ENCODE measurements at regions not wholly inside any gene's neighbourhood (a gene's known extent, or its start where the extent isn't known, plus 50 kb on each side); places are given as distances from the start of the nearest gene placed in this dataset.

DNA sequence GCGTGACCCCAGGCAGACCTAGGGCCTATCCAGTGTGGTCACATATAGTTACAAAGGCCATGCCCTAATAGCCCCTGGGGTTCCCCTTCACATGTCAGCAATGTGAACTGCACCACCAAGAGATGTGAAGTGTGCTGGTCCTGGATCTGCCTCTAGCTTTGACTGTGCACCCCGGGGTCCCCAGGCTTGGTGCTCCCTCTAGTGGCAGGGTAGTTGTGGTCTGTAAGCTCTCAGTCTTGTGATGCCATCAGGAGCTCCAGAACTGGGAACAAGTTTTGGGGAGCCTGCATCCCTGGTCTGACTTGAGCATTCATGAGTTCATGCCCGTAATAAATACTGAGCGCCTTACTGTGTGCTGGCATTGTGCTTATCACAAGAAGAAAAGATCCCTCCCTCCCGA, 143.4 kb downstream of the DHX35 start:
- TF ChIP-seq, protein P1, sequence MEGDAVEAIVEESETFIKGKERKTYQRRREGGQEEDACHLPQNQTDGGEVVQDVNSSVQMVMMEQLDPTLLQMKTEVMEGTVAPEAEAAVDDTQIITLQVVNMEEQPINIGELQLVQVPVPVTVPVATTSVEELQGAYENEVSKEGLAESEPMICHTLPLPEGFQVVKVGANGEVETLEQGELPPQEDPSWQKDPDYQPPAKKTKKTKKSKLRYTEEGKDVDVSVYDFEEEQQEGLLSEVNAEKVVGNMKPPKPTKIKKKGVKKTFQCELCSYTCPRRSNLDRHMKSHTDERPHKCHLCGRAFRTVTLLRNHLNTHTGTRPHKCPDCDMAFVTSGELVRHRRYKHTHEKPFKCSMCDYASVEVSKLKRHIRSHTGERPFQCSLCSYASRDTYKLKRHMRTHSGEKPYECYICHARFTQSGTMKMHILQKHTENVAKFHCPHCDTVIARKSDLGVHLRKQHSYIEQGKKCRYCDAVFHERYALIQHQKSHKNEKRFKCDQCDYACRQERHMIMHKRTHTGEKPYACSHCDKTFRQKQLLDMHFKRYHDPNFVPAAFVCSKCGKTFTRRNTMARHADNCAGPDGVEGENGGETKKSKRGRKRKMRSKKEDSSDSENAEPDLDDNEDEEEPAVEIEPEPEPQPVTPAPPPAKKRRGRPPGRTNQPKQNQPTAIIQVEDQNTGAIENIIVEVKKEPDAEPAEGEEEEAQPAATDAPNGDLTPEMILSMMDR (IDR thresholded peaks at IDR 0.05; ENCODE audit: insufficient read depth, missing control alignments) = no peak
- DNase-seq (ENCODE audit: insufficient read length, low spot score) (no peak), FAIRE-seq (no peak)

GRCh38 chr20:39103732-39104131, 141.6 kb downstream of the DHX35 start:
- FAIRE-seq = no peak
- TF ChIP-seq, protein P1 (IDR thresholded peaks at IDR 0.05; ENCODE audit: insufficient read depth, missing control alignments) = no peak
- no peak for DNase-seq (ENCODE audit: insufficient read length, low spot score)

DNA sequence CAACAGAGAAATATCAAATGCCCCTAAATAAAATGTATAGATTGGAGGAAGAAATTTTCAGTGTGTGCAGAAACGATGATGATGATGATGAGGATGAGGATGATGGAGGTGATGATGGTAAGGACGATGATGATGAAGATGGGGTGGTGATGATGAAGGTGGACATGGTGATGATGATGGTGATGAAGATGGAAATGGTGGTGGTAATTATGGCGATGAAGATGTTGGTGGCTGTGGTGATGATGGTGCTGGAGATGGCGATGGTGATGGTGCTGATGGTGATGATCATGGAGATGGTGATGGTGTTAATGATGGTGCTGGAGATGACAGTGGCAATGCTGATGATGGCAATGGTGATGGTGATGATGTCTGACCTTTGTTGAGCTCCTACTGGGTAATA, 141.2 kb downstream of the DHX35 start:
- no peak for DNase-seq (ENCODE audit: insufficient read length, low spot score)
- FAIRE-seq = no peak
- TF ChIP-seq, protein P1 (IDR thresholded peaks at IDR 0.05; ENCODE audit: insufficient read depth, missing control alignments) = no peak

DNA sequence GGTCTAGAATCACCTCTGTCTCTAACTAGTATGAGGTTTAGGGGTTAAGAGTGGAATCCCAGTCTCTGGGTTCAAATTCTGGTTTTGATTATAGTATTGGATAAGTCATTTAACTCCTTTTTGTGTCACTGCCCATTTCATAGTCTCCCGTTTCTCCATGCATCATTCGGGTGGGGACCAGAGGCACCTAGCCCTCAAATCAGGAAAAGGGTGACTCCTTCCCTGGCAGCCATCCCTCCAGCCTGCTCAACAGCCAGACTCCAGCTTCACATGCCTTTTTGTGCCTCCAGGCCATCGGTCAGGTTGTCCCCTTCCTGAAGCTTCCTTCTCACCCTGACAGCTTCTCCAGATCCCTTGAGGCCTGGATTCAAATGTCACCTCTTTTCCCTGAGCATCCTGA, 139.8 kb downstream of the DHX35 start:
- TF ChIP-seq, protein P1 (IDR thresholded peaks at IDR 0.05; ENCODE audit: insufficient read depth, missing control alignments) = no peak
- FAIRE-seq (no peak), DNase-seq (ENCODE audit: insufficient read length, low spot score) (no peak)

GRCh38 chr20:39100691-39101090, 138.5 kb downstream of the DHX35 start:
- no peak for DNase-seq (ENCODE audit: insufficient read length, low spot score)
- no peak for FAIRE-seq
- TF ChIP-seq, protein P1 (IDR thresholded peaks at IDR 0.05; ENCODE audit: insufficient read depth, missing control alignments) = no peak

DNA sequence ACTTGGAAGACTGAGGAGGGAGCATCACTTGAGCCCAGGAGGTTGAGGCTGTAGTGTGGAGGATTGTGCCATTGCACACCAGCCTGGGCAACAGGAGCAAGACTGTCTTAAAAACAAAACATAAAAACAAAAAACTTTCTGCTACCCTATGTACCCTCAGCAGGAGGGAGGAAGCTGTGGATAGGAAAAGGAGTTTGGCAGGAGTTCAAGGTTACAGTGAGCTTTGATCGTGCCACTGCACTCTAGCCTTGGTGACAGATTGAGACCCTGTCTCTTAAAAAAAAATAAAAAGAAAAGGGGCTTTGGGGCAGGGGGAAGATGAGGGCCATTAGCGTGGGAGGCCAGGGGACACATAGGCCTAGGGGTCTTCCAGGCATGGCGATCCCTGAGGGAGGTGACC, 135.7 kb downstream of the DHX35 start:
- FAIRE-seq (no peak), DNase-seq (ENCODE audit: insufficient read length, low spot score) (no peak)
- TF ChIP-seq, protein P1 (IDR thresholded peaks at IDR 0.05; ENCODE audit: insufficient read depth, missing control alignments) = no peak

- DNase-seq (ENCODE audit: insufficient read length, low spot score) = no peak
- TF ChIP-seq, protein P1 (IDR thresholded peaks at IDR 0.05; ENCODE audit: insufficient read depth, missing control alignments) = no peak
- no peak for FAIRE-seq
Measured at GRCh38 chr20:39095870-39096269, 133.7 kb downstream of the DHX35 start.

Data from D721Med (cell line).